Fibroblast of upper back skin (primary cell): ENCODE measurements at regions not wholly inside any gene's neighbourhood (a gene's known extent, or its start where the extent isn't known, plus 50 kb on each side); places are given as distances from the start of the nearest gene placed in this dataset.
A peak's percentile ranks its signal among the peaks of the same experiment; 100 is the strongest.

ENCODE experiments used
- DNase-seq: peaks from one replicate; pipeline ENCODE4 v3.0.0-alpha.2; 2013

DNA sequence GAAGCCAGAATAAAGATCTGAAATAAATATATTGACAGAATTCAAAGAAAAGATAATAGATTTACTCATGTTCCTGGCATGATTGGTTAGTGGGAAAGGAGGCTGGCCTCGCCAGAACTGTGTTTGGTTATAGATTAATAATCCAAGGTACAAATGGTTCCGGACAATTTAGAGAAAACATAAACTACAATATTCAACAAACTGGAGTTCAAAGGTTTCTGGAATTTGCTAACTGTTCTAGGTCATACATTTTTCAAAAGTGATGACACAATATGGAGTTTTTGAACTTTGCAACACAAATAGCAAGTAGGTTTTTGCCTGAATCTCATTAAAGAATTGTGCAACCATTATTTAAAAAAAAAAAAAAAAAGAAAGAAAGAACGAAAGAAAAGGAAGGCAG lies 251.7 kb upstream of the SALL1 start:
- peak; percentile 25 for DNase-seq

DNA sequence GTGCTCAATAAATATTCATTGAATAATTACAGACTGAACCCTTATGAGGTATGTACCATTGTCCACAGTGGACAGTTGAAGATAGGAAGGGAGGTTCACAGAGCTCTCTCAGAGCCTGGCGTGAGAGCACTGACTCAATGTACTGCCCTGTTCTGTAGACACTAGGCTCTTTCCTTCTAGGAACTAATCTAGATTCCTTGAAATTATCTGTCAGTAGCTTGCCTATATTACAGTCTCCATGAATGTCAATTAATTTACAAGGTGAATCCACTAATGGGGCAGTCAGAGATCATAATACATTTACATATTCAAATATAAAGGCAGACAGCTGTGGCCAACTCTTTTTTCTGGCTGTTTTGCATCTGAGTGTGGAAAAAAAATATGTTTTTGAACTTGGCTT lies 251.2 kb upstream of the SALL1 start:
- DNase-seq = no peak

DNA sequence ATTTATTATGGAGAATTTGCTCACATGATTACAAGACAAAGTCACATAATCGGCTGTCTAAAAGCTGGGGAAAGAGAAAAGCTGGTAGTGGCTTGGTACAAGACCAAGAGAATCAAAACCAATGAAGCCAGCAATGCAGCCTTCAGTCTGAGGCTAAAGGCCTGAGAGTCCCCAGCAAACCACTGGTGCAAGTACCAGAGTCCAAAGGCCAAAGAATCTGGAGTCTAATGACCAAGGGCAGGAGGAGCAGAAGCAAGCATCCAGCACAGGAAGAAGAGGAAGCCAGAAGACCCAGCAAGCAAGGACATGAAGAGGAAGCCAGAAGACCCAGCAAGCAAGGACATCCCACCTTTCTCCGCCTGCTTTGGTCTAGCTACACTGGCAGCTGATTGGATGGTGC lies 250.6 kb upstream of the SALL1 start:
- DNase-seq = no peak

DNA sequence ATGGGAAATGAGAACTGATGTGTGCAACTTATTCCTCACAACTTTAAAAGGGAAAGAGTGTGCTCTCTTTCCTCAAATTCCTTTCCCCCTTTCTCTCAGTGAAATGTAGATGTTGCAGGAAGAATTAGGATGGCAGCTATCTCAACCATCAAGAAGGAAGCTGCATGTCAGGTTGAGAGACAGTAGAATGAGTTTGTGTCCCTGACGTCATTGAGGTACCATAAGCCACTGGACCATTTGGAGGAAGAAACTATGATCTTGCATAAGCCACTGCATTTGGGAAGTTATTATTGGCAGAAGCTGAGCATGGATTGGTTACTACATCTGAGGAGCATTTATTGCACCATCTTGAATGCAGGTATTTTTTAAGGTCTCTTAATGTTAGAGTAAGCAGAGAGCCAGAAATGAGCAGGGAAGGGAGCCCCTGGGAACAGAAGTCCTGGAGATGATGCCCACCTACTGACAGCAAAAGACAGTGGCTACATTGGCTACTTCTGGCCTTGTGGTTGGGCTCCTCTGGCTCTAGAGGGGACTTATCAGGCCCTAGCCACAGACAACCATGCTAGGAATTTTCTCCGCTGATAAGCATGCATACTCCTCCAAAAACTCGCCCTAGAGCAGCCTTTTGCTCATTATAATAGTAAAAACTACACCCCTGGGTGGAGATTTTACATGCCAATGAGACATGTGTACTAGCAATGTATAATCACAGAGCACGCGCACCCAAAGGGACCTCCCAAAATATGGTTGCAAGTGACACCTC lies 249.0 kb upstream of the SALL1 start:
- no peak for DNase-seq

DNA sequence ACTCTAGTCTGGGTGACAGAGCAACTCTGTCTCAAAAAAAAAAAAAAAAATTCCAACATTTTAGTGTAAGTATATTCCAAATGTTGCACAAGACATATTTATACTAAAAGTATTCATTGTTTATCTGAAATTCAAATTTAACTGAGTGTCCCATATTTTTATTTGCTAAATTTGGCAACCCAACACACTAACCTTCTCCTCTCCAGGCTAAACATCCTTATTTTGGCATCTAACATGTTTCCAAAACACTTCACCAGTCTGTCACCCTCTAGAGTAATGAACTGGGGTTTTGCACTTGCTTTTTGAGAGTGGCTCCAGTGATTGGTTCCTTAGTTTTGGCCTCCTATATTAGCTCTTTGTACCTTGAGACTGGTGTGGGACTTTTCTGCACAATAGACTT lies 243.4 kb upstream of the SALL1 start:
- DNase-seq = no peak

DNA sequence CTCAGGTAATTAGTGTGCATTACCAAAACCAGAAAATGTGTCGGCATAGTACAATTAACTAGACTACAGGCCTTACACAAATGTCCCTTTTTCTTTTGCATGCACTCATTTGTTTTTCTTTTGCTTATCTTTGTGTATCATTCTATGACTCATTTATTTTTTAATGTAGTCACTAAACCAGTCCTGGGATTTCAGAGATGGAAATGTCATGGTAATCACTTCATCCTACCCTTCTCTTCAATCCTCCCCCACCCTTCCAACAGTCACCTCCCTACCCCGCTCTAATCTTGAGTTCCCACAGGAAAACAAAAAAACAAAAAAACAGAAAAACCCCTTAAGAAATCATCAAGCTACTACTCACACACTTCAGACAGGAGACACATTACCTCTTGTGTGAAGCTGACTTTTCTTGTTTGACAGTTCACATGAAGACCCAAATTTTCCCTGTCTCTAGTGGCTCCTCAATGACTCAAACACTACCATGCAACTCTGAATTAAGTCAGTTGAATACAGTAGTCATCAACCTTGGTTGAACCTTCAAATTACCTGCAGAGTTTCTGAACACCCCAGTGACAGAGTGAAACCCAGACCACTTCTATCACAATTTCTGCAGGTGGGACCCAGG lies 242.4 kb upstream of the SALL1 start:
- DNase-seq = no peak

DNA sequence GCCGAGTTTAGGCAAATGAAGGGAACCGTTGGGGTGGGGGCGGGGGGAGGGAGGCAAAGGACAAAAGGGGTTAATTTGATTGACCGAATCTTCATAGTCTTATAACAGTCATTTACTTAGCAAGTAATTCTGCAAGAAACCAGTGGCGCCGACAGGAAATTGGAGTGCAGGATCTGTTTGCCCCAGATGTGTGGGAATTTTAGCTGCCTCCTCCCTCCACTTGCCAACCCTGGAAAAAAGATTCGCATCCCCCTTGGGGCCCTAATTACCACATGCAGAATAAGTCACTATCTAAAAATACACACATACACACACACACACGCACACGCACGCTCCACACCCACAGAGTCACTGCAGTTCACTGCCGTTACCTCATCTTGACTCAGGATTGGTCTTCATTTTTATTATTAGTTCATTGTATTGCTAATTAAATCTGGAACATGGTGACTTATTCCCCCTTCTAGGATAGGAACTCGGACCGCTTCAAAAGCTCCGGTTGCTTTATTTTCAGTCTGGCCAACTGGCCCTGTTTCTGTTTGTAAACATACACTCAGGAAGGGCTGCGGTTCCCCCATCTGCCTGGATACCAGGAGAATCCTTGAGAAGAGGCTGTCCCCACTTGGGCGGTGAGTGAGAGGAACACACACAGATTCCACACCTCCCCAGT lies 241.6 kb upstream of the SALL1 start:
- peak; percentile 70 for DNase-seq

DNA sequence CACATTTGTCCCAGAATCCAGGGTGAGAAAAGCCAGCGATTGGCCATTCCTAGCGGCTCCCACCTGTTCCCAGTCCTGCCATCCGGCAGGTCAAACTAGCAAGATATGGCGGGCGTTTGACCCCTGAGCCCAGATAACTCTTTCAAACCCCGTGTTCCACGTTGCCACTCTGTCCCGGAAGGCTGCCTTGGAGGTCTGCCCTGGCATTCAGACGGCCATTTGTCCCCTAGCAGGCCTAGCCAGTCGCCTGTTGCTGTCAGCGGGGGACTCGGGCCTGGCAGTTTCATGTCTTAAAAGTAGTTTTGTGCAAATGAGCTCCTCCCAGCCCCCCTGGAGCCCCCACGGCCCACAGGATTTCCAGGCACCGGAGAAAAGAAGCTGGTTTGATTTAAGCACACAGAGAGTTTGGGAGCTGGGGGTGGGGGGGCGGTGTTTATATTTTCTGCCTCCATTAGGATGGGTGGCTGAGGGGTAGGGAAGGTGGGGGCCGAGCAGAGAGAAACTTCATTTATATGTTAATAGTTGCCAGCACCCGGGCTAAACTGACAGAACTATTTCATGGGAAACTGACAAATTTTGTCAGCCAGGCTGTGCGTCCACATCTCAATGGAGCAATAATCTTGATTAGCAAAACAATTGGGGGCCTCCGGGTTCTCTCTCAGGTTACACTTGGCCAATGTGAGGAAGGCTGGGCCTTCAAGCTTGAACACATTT lies 240.9 kb upstream of the SALL1 start:
- DNase-seq = no peak

DNA sequence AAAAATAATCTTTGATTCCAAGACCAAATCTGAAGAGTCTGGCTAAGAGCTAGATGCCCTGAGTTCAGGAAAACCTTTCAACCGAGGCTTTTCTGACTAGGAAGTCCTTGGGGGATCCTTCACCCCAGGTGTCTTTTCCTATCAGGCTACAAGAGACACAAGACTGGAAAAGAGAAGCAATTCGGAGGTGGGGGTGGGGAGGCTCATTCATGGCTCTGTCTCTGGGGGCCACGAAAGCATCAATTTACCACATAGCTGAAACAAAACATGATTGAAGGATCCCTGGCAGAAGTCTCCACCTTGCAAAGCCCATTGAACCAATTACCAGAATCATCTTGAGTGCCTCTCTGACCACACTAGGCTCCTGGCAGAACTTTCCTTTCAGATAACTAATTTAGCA lies 239.8 kb upstream of the SALL1 start:
- DNase-seq = no peak

DNA sequence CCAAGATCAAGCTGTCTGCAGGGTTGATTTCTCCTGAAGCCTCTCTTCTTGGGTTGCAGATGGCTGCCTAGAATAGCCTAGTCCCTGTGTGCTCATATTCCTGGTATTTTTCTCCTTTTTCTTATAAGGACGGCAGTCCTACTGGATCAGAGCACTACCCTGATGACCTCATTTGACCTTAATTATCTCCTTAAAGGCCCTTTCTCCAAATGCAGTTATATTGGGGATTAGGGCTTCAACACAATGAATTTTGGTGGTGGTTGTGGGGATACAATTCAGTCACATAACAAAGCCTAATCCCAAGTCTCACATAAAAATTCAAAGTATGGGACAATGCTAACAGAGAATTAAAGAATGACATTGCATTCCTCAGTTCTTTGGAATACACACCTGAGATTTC lies 238.8 kb upstream of the SALL1 start:
- no peak for DNase-seq

DNA sequence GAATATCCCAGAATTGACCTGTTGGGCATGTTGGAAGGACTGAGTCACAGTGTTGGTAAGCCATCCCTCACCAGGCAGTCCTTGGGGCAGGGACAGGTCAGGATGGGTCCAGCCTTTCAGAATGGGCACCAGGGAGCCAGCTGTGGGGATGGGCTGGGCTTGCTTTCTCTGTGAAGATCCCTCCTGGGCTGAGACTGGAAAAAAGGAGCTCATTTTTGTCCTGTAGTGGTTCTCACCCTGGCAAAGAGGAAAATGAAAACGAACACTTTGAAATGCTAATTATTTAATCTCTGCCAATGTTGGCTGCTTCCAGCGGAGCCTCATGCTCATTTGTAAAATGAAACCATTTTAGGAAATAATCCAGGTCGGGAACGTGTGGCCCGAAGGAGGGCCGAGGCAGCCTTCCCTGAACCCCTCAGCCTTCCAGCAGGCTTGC lies 237.5 kb upstream of the SALL1 start:
- no peak for DNase-seq

DNA sequence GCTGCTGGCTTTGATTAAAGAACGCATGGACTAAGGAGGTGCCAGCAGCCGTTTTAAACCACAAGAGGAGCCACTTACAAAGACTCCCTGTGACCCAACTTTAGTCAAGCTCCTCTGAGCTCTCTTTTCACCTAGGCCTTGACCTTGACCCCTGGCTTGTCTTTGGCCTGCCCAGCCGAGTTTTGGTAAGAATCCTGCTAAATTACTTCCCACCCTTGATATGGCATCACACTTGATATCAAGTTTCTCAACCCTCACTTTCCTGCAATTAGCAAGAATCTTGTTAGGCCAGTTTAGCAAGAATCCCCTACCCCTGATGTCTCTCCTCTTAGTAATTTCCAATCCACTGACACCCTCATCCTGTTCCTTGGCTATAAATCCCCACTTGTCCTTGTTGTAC lies 232.8 kb upstream of the SALL1 start:
- no peak for DNase-seq

DNA sequence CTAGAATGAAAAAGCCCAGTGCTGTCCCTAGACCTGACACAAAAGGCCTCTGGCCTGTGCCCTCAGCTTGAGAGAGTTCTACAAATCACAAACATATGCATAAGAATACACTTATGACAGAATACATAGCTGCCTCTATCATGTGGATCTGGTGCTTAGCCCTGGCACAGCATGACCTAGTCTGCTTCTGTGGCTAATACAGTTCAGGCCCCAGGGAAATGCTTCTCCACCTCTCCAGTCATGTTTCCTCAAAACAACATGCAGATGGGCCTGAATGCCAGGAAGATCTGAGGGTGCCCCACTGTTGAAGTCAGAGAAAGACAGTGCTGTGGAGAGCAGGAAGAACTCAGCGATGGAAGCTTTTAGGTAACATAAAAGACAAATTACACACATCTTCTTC lies 231.9 kb upstream of the SALL1 start:
- no peak for DNase-seq

DNA sequence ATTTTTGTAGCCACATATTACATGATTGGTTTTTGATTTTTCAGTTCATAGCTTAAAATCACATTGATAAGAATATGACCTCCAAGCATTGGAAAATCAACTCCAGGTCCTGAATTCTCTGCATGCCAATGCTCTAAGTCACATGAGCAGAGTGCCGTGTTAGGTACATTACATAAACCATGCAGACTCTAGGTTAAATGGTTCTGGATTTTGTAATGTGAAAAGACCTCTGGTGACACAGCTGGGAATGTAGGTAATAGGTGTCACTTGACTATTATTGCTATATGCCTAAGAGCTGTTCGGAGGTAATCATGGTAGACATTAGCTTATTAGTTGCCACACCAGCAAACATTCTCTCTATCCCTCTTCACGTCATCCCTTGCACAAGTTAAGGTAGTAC lies 231.1 kb upstream of the SALL1 start:
- no peak for DNase-seq

DNA sequence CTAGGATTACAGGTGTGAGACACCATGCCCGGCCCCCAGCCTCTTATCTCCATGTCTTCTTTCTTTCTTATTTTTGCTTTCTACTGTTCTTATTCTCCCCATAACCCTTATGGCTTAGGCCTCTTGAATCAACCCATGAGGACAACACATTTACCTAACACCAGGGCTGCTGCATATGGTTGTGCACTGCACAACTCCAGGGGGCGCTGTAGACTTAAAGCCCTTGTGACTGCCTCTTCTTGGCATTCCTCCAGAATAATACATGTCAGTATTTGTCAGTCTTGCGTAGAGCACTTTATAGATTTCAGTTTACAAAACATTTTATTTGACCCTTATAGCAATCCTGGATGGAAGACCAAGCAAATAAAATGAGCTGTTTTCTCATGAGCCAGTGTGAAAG lies 225.0 kb upstream of the SALL1 start:
- DNase-seq = no peak

DNA sequence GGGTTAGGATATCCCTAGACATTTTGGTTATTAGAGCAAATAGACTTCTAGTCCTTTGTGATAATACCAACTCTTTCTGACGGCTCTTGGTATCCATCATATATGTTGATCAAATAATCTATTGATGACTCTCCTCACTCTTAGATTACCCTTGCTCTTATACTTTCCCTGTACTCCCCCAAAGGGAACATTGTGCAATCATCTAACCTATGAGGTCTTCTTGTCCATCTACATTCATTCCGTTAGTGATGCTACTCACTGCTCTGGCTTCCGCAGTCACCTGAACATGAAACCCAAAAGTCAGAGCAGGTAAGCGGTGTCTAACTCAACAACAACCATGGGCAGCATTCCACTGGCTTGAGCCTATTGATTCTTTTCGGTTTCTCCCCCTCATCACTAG lies 223.7 kb upstream of the SALL1 start:
- DNase-seq = no peak

DNA sequence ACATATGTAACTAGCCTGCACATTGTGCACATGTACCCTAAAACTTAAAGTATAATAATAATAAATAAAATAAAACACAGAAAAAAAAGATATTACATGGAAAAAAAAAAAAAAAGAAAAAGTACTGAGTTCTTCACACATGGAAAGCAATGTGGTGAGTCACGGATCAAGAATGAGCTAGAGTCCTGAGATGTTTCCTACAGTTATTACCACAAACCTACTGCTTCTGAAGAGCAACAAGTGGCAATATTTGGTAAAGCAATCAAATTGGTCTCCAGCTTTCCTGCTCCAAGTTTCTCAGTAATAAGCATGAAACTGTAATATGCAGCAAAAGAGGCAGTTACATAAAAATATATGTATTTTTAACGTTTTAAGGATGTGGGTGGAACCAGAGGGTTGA lies 223.3 kb upstream of the SALL1 start:
- peak; percentile 89 for DNase-seq

DNA sequence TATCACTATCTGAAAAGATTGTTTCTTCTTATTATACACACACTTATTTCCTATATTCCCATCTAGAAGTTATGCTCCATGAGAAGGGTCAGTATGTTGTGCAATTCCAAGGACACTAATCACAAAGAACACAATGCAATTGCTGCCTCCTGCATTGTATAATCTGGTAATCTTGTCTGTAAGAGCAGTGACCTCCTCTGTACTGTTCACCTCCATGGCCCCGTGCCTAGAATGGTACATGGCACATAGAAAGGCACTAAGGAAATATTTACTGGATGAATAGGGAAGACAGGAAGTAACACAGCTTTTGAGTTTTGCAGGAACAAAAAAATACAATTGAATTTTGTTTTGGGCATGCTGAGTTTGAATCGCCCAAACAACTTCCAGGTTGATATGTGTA lies 214.6 kb upstream of the SALL1 start:
- DNase-seq = no peak

DNA sequence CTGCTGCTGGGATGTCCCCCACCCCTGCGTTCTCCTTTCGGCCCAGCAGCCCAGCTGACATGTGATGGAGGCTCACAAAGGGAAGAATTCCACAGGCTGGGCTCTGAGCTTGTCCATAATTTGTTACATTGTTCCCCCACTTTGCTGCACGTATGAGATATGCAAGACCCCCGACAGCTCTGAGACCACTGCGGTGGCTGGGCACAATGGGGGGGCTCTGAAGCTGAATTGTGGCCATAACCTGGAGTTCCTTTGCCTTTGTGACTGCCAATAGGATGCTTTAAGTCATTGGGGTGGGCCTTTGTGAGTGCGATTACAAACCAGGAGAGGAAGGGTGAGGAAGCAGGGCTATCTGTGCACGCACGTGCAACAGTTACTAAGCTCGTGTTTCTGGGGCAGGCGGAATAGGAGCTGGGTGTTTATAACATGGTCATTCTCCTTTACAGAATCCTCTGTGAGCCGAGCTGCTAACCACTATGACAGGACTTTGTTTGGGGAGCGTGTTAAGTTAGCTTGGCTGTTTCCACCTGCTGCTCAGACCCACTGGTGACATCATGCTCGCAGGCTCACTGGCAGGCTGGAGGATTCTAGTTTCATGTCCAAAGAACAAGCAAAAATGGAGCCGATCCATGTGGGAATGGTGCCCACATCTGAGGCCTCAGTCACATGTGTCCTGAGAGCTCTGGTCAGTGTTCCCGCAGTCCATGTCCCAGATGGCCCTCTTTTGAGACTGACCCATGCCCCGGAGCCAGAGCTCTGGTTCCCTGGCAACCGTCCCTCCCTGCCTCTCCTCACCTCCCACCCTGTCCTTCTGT lies 208.3 kb upstream of the SALL1 start:
- no peak for DNase-seq

DNA sequence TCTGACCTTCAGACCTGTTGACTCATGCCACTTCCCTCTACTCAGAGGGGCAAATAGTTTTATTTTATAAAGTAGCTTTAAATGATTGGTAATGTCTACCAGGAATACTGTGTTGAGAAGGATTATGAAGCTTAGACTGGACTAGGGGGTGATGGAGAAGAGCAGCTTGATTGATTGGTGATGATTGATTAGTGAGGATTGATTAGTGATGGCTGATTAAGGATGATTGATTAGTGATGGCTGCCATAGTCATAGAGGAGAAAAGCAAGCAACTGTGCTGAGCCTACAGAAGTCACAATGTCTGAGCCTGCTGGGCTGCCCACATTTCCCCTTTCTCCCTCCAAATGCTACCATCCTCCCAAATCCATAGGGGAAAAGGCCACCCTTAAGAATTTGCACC lies 206.8 kb upstream of the SALL1 start:
- no peak for DNase-seq

DNA sequence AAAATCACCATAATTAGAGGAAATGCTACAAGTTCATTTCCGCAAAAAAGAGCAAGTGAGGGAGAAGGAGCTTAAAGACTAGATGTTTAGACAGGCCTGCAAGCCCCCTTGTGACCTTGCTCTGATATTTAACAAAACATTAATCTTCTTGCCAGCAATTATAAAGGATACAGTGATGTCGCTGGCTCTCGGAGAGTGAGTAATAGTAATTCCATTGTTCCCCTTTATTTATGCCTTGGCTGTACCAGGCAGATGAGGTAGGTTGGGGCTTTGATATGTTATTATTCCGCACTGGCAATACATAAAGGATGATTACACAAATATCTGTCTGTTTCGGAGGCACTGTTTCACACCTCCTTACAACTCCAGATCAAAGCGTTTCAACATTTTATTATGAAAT lies 204.8 kb upstream of the SALL1 start:
- DNase-seq = no peak

DNA sequence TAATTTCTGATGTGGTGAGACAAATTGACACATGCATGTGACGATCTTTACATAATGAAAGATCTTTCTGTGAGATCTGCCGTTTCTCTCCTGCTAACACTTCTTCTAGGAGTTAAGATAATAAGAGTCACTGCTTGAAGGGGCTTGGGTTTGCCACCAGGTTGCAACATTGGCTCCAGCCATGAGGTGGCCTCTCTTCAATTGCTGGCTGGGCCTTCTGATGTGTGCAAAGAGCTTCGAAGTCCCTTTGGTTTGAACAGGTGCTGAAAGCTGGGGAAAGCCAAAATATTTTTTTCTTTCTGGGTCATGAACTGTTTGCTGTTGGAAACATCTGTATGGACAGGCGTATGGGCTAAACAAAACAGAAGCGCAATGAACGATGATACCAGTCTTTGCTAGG lies 204.1 kb upstream of the SALL1 start:
- no peak for DNase-seq

DNA sequence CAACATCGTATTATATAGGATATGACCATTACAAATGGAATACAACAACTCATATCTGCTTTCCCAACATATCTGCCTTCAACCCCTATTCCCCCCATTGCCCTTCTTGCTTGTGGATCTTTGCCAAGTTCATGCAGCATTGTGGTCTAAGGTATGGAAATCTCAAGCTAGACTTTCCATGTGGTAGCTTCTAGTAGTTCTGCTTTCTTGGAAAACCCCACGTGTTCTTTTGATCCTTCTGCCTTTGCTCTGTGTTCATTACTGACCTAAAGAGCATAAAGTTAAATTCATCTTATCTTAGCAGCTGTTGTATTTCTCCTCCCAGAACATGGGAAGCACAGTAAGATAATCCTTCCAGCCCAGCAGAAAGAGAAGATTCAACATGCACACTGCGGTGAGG lies 202.0 kb upstream of the SALL1 start:
- DNase-seq = no peak
